H1 (cell line): ENCODE measurements at regions not wholly inside any gene's neighbourhood (a gene's known extent, or its start where the extent isn't known, plus 50 kb on each side); places are given as distances from the start of the nearest gene placed in this dataset.

Source experiments
- CTCF ChIA-PET: fragments of 300-600 bp; sonication (Branson Sonifier 250); formaldehyde crosslinking; loops from one replicate; lab custom pipeline; 2021; ENCODE audit not compliant: partially characterized antibody; lab: Charles Lee
- POLR2A ChIA-PET: fragments of 300-600 bp; sonication (Branson Sonifier 250); formaldehyde crosslinking; loops from one replicate; lab custom pipeline; 2021; ENCODE audit warnings: inconsistent platforms; ENCODE audit not compliant: partially characterized antibody; lab: Charles Lee
- DNase-seq, 2 experiments: peaks; one replicate each; pipeline versions ENCODE4 v3.0.0 to v3.0.0-alpha.2; 2010 to 2022; ENCODE audit warnings: low spot score in 2 of 2, low read depth in 1 of 2, mixed read lengths in 1 of 2
- FAIRE-seq: peaks from 2 replicates; lab custom pipeline; 2011; peaks lifted over from hg19 to GRCh38; lab: Jason Lieb, UNC
- H2AFZ ChIP-seq: 2 replicates; pipeline ENCODE4 v1.8.1; 2012; ENCODE audit warnings: low read length, inconsistent platforms
- H2AK5ac ChIP-seq: 2 replicates; pipeline ENCODE4 v1.6.1; 2013; ENCODE audit warnings: low read depth, low read length
- H2BK120ac ChIP-seq: replicated peaks from 2 replicates; pipeline ENCODE3; 2013; ENCODE audit warnings: low read depth, low read length, inconsistent platforms
- H2BK12ac ChIP-seq: 2 replicates; pipeline ENCODE4 v1.6.1; 2013; ENCODE audit warnings: low read depth, low read length
- H2BK15ac ChIP-seq: 2 replicates; pipeline ENCODE4 v1.6.1; 2013; ENCODE audit warnings: low read length
- H2BK20ac ChIP-seq: 2 replicates; pipeline ENCODE4 v1.6.1; 2013; ENCODE audit warnings: low read length
- H2BK5ac ChIP-seq: 2 replicates; pipeline ENCODE4 v1.6.1; 2013; ENCODE audit warnings: low read depth, low read length
- H3K14ac ChIP-seq: 2 replicates; pipeline ENCODE4 v1.6.1; 2013; ENCODE audit warnings: inconsistent platforms; ENCODE audit not compliant: insufficient read length
- H3K18ac ChIP-seq: 2 replicates; pipeline ENCODE4 v1.6.1; 2013; ENCODE audit warnings: low read length; ENCODE audit errors: extremely low read depth
- H3K23ac ChIP-seq: 2 replicates; pipeline ENCODE4 v1.6.1; 2013; ENCODE audit warnings: inconsistent platforms; ENCODE audit not compliant: insufficient read length
- H3K23me2 ChIP-seq: 2 replicates; pipeline ENCODE4 v1.6.1; 2013; ENCODE audit warnings: low read depth, low read length
- H3K27ac ChIP-seq: 2 replicates; pipeline ENCODE4 v1.6.1; 2011; ENCODE audit warnings: low read depth, low read length, inconsistent platforms
- H3K27me3 ChIP-seq, 4 experiments: replicated peaks in 1 of 4; 1 replicate in 1 of 4; 2 replicates in 3 of 4; pipeline versions ENCODE4 v1.6.1 to v1.8.1; 2011 to 2013; ENCODE audit warnings: low read length in 3 of 4, mild to moderate bottlenecking in 3 of 4, inconsistent platforms in 2 of 4, mixed read lengths in 2 of 4, moderate library complexity in 1 of 4; ENCODE audit not compliant: control insufficient read depth in 3 of 4, insufficient read depth in 3 of 4; ENCODE audit errors: extremely low read depth in 1 of 4
- H3K36me3 ChIP-seq, 4 experiments: 2 replicates each; pipeline versions ENCODE4 v1.6.1 to v1.8.1; 2011 to 2013; ENCODE audit warnings: mild to moderate bottlenecking in 4 of 4, low read length in 3 of 4, moderate library complexity in 2 of 4, control low read depth in 1 of 4, inconsistent platforms in 1 of 4; ENCODE audit not compliant: insufficient read depth in 4 of 4, control insufficient read depth in 2 of 4
- H3K4ac ChIP-seq: replicated peaks from 2 replicates; pipeline ENCODE3; 2013; ENCODE audit warnings: low read length, low read depth, mixed read lengths, inconsistent platforms; ENCODE audit not compliant: insufficient read length
- H3K4me1 ChIP-seq, 4 experiments: replicated peaks in 1 of 4; 1 replicate in 1 of 4; 2 replicates in 3 of 4; pipeline versions ENCODE4 v1.6.1 to v1.8.1; 2011 to 2013; ENCODE audit warnings: low read length in 3 of 4, inconsistent platforms in 2 of 4, mixed read lengths in 1 of 4; ENCODE audit not compliant: insufficient read depth in 4 of 4, control insufficient read depth in 3 of 4
- H3K4me2 ChIP-seq, 2 experiments: 2 replicates each; pipeline versions ENCODE4 v1.6.1 to v1.8.1; 2011 to 2013; ENCODE audit warnings: low read depth in 2 of 2, low read length in 2 of 2, control low read depth in 1 of 2, inconsistent platforms in 1 of 2, mild to moderate bottlenecking in 1 of 2; ENCODE audit not compliant: insufficient read depth in 1 of 2
- H3K4me3 ChIP-seq, 4 experiments: fragments of 200-600, 300-600 bp in 1 of 4; sonication (generic), shearing (Covaris generic), sonication (Bioruptor Twin) in 1 of 4; 2 replicates each; pipeline versions ENCODE4 v1.5.1 to v1.8.1; 2011 to 2016; ENCODE audit warnings: low read length in 4 of 4, low read depth in 3 of 4, control low read depth in 2 of 4, inconsistent platforms in 2 of 4, mild to moderate bottlenecking in 2 of 4, mixed read lengths in 1 of 4, moderate library complexity in 1 of 4; ENCODE audit not compliant: insufficient read depth in 2 of 4; ENCODE audit errors: extremely low read depth in 1 of 4
- H3K56ac ChIP-seq: replicated peaks from 2 replicates; pipeline ENCODE3; 2013; ENCODE audit warnings: low read depth, mild to moderate bottlenecking, mixed read lengths, low read length, inconsistent platforms; ENCODE audit not compliant: insufficient read length
- H3K79me1 ChIP-seq: 2 replicates; pipeline ENCODE4 v1.6.1; 2013; ENCODE audit warnings: low read depth, low read length, control low read depth
- H3K79me2 ChIP-seq, 2 experiments: 2 replicates each; pipeline versions ENCODE4 v1.6.1 to v1.8.1; 2012 to 2013; ENCODE audit warnings: low read length in 2 of 2, mild to moderate bottlenecking in 2 of 2, inconsistent platforms in 1 of 2; ENCODE audit not compliant: insufficient read depth in 2 of 2, control insufficient read depth in 1 of 2
- H3K9ac ChIP-seq, 4 experiments: replicated peaks in 1 of 4; 1 replicate in 1 of 4; 2 replicates in 3 of 4; pipeline versions ENCODE4 v1.6.1 to v1.8.1; 2011 to 2013; ENCODE audit warnings: low read depth in 3 of 4, low read length in 3 of 4, control low read depth in 2 of 4, mild to moderate bottlenecking in 2 of 4, moderate library complexity in 2 of 4, inconsistent platforms in 1 of 4; ENCODE audit errors: extremely low read depth in 1 of 4
- H3K9me3 ChIP-seq, 2 experiments: 2 replicates each; pipeline versions ENCODE4 v1.6.1 to v1.8.1; 2012 to 2013; ENCODE audit warnings: mild to moderate bottlenecking in 2 of 2, moderate library complexity in 2 of 2, control low read depth in 1 of 2, inconsistent platforms in 1 of 2, low read depth in 1 of 2, low read length in 1 of 2, mixed read lengths in 1 of 2; ENCODE audit not compliant: insufficient read depth in 2 of 2
- H4K20me1 ChIP-seq, 2 experiments: replicated peaks in 1 of 2; 2 replicates each; pipeline versions ENCODE3 to v1.8.1; 2011 to 2013; ENCODE audit warnings: inconsistent platforms in 2 of 2, low read length in 2 of 2, mild to moderate bottlenecking in 1 of 2; ENCODE audit not compliant: insufficient read depth in 2 of 2, control insufficient read depth in 1 of 2
- H4K5ac ChIP-seq: 2 replicates; pipeline ENCODE4 v1.6.1; 2013; ENCODE audit warnings: low read length, low read depth, mixed read lengths, inconsistent platforms; ENCODE audit not compliant: insufficient read length
- H4K8ac ChIP-seq: 2 replicates; pipeline ENCODE4 v1.8.0; 2013; ENCODE audit warnings: mild to moderate bottlenecking, moderate library complexity, low read length, inconsistent platforms; ENCODE audit not compliant: insufficient read depth; ENCODE audit errors: extremely low read depth
- H4K91ac ChIP-seq: replicated peaks from 2 replicates; pipeline ENCODE3; 2013; ENCODE audit warnings: low read length, mixed read lengths, inconsistent platforms; ENCODE audit not compliant: insufficient read length
- ASH2L ChIP-seq: fragments of 200-600, 300-600 bp; sonication (generic); IDR thresholded peaks from one replicate; pipeline ENCODE4 v1.7.1; 2017; ENCODE audit warnings: low read length
- CBX8 ChIP-seq: fragments of 300-800, 300-1000 bp; sonication (generic); IDR thresholded peaks from 2 replicates; pipeline ENCODE4 v1.7.1; 2016; ENCODE audit warnings: low read depth, low read length, borderline replicate concordance
- CHD1 ChIP-seq: IDR thresholded peaks from 2 replicates; pipeline ENCODE4 v1.6.1; 2012; ENCODE audit warnings: low read depth, low read length, improper control_type of control experiment
- CHD2 ChIP-seq: IDR thresholded peaks from 2 replicates; pipeline ENCODE4 v1.6.1; 2012; ENCODE audit warnings: low read length, improper control_type of control experiment
- EP300 ChIP-seq, 2 experiments: IDR thresholded peaks; 1 replicate in 1 of 2; 2 replicates in 1 of 2; pipeline ENCODE4 v1.6.1; 2011 to 2012; ENCODE audit warnings: low read depth in 2 of 2, low read length in 2 of 2, mild to moderate bottlenecking in 2 of 2, borderline replicate concordance in 1 of 2, inconsistent platforms in 1 of 2, moderate library complexity in 1 of 2
- GABPA ChIP-seq: IDR thresholded peaks from 2 replicates; pipeline ENCODE4 v1.6.1; 2011; ENCODE audit warnings: mild to moderate bottlenecking, low read length, moderate library complexity, borderline replicate concordance; ENCODE audit not compliant: insufficient read depth
- KDM1A ChIP-seq: fragments of 200-600, 300-600 bp; sonication (generic); IDR thresholded peaks from 2 replicates; pipeline ENCODE4 v1.7.1; 2016; ENCODE audit warnings: mild to moderate bottlenecking, low read length, borderline replicate concordance
- KDM5A ChIP-seq: fragments of 200-600 bp; IDR thresholded peaks from 2 replicates; pipeline ENCODE4 v1.7.1; 2012; ENCODE audit warnings: mild to moderate bottlenecking, low read length, inconsistent platforms, mixed read lengths
- POLR2A ChIP-seq, 2 experiments: IDR thresholded peaks; 1 replicate in 1 of 2; 2 replicates in 1 of 2; pipeline ENCODE4 v1.6.1; 2011; ENCODE audit warnings: low read depth in 2 of 2, low read length in 2 of 2, mild to moderate bottlenecking in 2 of 2; ENCODE audit errors: control extremely low read depth in 1 of 2
- RFX5 ChIP-seq: IDR thresholded peaks from 2 replicates; pipeline ENCODE4 v1.6.1; 2011; ENCODE audit warnings: low read depth, low read length, improper control_type of control experiment, borderline replicate concordance
- RXRA ChIP-seq: IDR thresholded peaks from 2 replicates; pipeline ENCODE4 v1.6.1; 2011; ENCODE audit warnings: low read depth, mild to moderate bottlenecking, low read length, moderate library complexity; ENCODE audit not compliant: insufficient read depth
- SAP30 ChIP-seq: fragments of 300-600 bp; sonication (generic); IDR thresholded peaks from 2 replicates; pipeline ENCODE4 v1.7.1; 2012; ENCODE audit warnings: low read length, moderate library complexity, mild to moderate bottlenecking, inconsistent platforms; ENCODE audit not compliant: insufficient read depth, insufficient replicate concordance
- SP1 ChIP-seq: IDR thresholded peaks from 2 replicates; pipeline ENCODE4 v1.6.1; 2011; ENCODE audit warnings: low read depth, low read length
- TCF12 ChIP-seq: IDR thresholded peaks from 2 replicates; pipeline ENCODE4 v1.6.1; 2011; ENCODE audit warnings: low read depth, mild to moderate bottlenecking, low read length
- WGBS, 2 experiments: shearing (Covaris generic) in 1 of 2; methylation state at CpG; one replicate each; pipeline versions ENCODE4 v1.1.6 to v1.1.7; 2013 to 2015; ENCODE audit warnings: low lambda C conversion rate in 2 of 2, mixed read lengths in 2 of 2, inconsistent platforms in 1 of 2, low coverage in 1 of 2, missing lambda C conversion rate in 1 of 2; ENCODE audit not compliant: insufficient replicate concordance in 2 of 2, insufficient coverage in 1 of 2, insufficient read length in 1 of 2; ENCODE audit errors: extremely low coverage in 1 of 2, missing lambda C conversion rate in 1 of 2; 5-methylcytosine and 5-hydroxymethylcytosine counted together
- TF ChIP-seq, protein P1 (sequence below): IDR thresholded peaks from 2 replicates; pipeline ENCODE4 v1.6.1; 2011; ENCODE audit warnings: low read length, improper control_type of control experiment

GRCh38 chr13:70284371-70284770 lies 176.1 kb upstream of the KLHL1 start:
- Histone ChIP-seq H3K23me2 (no peaks in the 10 kb centered on the region), H3K79me2 (no peaks in the 10 kb centered on the region), H2BK120ac (no peak overlapping the region), H3K56ac (no peak overlapping the region), H3K27ac (no peak overlapping the region), H3K4ac (no peak overlapping the region), H3K14ac (no peak overlapping the region), H2BK5ac (no peak overlapping the region), H3K36me3 (no peaks in the 10 kb centered on the region), H2BK20ac (no peak overlapping the region), H4K5ac (no peak overlapping the region), H3K79me1 (no peaks in the 10 kb centered on the region), H2BK15ac (no peak overlapping the region), H3K18ac (no peak overlapping the region), H3K4me2 (no peak overlapping the region), H2BK12ac (no peak overlapping the region), H3K4me3 (no peak overlapping the region), H4K91ac (no peak overlapping the region), H3K23ac (no peak overlapping the region), H4K8ac (no peak overlapping the region), H3K27me3 (no peaks in the 10 kb centered on the region), H3K4me1 (no peaks in the 10 kb centered on the region), H2AK5ac (no peak overlapping the region), H4K20me1 (no peaks in the 10 kb centered on the region), H3K9me3 (no peaks in the 10 kb centered on the region), H3K9ac (no peak overlapping the region), H2AFZ (no peak overlapping the region)
- DNase-seq (no peak), FAIRE-seq (no peak)
- ChIA-PET POLR2A (no interaction called here), CTCF (no interaction called here)
- 95% methylated on average over 1 of the region's 1 CpG; no CpG with 5 or more reads in 1 of the 2 experiments for WGBS, 2 experiments
- no peak for TF ChIP-seq KDM1A
- TF ChIP-seq RXRA, result no peak
- TF ChIP-seq EP300 (IDR thresholded peaks at IDR 0.05; ENCODE audit: borderline replicate concordance in 1 of 2, low read depth in 2 of 2, low read length in 2 of 2), result no peak
- TF ChIP-seq POLR2A (IDR thresholded peaks at IDR 0.05; ENCODE audit: control extremely low read depth in 1 of 2, low read depth in 2 of 2, low read length in 2 of 2), result no peak
- TF ChIP-seq SAP30, result no peak
- no peak for TF ChIP-seq CHD2
- no peak for TF ChIP-seq KDM5A
- no peak for TF ChIP-seq CBX8
- TF ChIP-seq, protein P1, sequence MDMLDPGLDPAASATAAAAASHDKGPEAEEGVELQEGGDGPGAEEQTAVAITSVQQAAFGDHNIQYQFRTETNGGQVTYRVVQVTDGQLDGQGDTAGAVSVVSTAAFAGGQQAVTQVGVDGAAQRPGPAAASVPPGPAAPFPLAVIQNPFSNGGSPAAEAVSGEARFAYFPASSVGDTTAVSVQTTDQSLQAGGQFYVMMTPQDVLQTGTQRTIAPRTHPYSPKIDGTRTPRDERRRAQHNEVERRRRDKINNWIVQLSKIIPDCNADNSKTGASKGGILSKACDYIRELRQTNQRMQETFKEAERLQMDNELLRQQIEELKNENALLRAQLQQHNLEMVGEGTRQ, result no peak
- TF ChIP-seq CHD1, result no peak
- TF ChIP-seq SP1, result no peak
- no peak for TF ChIP-seq ASH2L
- TF ChIP-seq RFX5, result no peak
- TF ChIP-seq TCF12, result no peak
- no peak for TF ChIP-seq GABPA
